Effector memory CD8-positive, alpha-beta T cell (primary cell): ENCODE measurements at regions not wholly inside any gene's neighbourhood (a gene's known extent, or its start where the extent isn't known, plus 50 kb on each side); places are given as distances from the start of the nearest gene placed in this dataset.

ENCODE experiments used
- ATAC-seq: fragments of 150-1000 bp; cut with Tn5 transposase; replicated peaks from 2 replicates; pipeline ENCODE4 v1.10.0; 2021; ENCODE audit warnings: mild to moderate bottlenecking, moderate library complexity
- DNase-seq, 3 experiments: peaks; one replicate each; pipeline ENCODE4 v3.0.0; 2021
- H3K27ac Mint-ChIP-seq, 2 donors: one replicate each; pipeline ENCODE4 v1.8.0; 2022; ENCODE audit warnings: mild to moderate bottlenecking in 2 of 2, mixed read lengths in 2 of 2, moderate library complexity in 2 of 2
- H3K27me3 Mint-ChIP-seq, 2 donors: one replicate each; pipeline ENCODE4 v1.8.0; 2022; ENCODE audit warnings: mixed read lengths in 2 of 2
- H3K36me3 Mint-ChIP-seq: one replicate; pipeline ENCODE4 v1.8.0; 2022; ENCODE audit warnings: mild to moderate bottlenecking, moderate library complexity, mixed read lengths; ENCODE audit not compliant: insufficient read depth
- H3K4me1 Mint-ChIP-seq, 2 donors: one replicate each; pipeline ENCODE4 v1.8.0; 2022; ENCODE audit warnings: low read depth in 2 of 2, mixed read lengths in 2 of 2
- H3K4me3 Mint-ChIP-seq, 2 donors: one replicate each; pipeline ENCODE4 v1.8.0; 2022; ENCODE audit warnings: mild to moderate bottlenecking in 2 of 2, mixed read lengths in 2 of 2, moderate library complexity in 2 of 2
- H3K9me3 Mint-ChIP-seq, 2 donors: one replicate each; pipeline ENCODE4 v1.8.0; 2022; ENCODE audit warnings: mixed read lengths in 2 of 2

DNA sequence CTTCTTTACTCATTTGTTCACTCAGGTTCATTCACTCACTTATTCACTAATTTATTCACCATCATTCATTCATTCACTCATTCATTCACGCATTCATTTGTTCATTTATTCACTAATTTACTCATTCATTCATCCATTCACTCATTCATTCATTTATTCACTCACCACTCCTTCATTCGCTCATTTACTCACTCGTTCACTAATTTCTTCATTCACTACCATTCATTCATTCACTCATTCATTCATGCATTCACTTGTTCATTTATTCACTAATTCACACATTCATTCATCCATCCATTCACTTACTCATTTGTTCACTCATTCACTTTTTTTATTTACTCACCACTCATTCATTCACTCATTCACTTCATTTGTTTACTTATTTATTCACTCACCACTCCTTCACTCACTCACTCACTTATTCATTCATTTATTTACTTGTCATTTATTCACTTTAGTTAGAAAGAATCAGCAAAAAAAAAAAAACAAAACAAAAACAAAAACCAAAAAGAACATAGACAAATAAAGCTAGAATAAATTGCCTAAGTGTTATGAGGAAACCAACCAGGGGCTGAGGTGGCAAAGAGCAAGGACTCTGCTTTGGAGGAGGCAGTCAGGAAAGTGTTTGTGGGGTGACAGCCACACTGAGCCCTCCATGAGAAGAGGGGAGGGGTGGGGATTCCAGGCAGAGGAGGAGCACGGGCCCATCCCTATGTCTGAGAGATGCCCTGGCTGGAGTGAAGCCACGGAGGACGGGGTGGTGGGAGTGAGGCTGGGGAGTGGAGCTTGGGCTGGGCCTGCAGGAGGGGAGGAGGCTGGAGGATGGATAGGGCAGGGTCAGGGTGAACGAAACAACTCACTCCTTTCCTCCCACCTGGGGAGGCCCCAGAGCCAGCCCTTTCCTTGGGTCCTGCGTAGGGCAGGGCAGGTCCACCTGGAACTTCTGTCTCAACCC, 129.2 kb upstream of the WNT4 start:
- DNase-seq (no peak), ATAC-seq (no peak)
- Mint-ChIP-seq H3K36me3 (no peaks in the 10 kb centered on the region), H3K9me3 (no peaks in the 10 kb centered on the region), H3K4me3 (no peak overlapping the region), H3K27ac (no peak overlapping the region), H3K27me3 (peaks cover 24 to 50% of the 10 kb centered on the region in 2 donors), H3K4me1 (no peaks in the 10 kb centered on the region)

DNA sequence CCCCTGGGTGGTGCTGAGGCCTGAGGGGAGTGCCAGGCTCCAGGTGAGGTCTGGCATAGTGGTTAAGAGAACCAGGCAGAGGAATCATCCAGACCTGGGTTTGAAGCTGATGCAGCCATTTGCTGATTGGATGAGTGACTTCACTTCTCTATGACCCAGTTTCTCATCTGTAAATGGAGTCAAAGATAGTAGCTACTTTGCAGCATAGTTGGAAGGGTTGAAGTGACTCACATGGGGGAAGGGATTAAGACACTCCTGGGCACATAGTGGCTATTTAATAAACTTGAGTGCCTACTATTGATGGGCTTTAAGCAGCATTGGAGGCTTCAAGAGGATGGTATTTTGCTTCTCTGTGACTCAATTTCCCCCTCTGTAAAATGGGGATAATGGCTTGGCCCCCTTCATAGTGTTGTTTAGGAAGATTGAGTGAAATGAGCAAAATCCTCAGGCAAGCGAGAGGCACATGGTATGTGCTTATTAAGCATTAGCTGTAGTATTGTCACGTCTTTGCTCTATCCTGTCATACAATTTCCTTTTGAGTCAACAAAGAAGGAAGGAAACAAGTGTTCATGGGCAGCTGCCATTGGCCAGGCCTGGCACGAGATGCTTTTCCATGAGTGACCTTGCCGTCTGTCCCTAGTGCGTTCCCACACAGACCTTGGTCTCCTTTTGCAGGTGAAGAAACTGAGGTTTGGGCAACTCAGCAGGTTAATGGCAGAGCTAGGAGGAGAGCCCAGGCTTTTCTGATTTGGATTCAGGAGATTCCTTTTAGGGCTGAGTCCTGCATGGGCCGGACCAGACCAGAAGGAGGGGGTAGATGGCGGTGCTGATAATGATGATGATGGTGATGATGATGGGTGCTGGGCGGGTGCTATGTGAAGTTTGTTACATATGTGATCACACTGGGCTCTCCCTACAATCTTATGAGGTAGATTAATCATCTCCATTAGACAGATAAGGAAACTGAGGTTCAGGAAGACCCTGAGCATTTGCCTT, 131.1 kb upstream of the WNT4 start:
- H3K27me3 Mint-ChIP-seq, result peaks cover 29 to 57% of the 10 kb centered on the region in 2 donors
- H3K4me3 Mint-ChIP-seq, result no peak overlapping the region
- no peak overlapping the region for H3K27ac Mint-ChIP-seq
- H3K4me1 Mint-ChIP-seq, result no peaks in the 10 kb centered on the region
- DNase-seq, result no peak
- ATAC-seq, result no peak
- H3K9me3 Mint-ChIP-seq, result no peaks in the 10 kb centered on the region
- no peaks in the 10 kb centered on the region for H3K36me3 Mint-ChIP-seq

DNA sequence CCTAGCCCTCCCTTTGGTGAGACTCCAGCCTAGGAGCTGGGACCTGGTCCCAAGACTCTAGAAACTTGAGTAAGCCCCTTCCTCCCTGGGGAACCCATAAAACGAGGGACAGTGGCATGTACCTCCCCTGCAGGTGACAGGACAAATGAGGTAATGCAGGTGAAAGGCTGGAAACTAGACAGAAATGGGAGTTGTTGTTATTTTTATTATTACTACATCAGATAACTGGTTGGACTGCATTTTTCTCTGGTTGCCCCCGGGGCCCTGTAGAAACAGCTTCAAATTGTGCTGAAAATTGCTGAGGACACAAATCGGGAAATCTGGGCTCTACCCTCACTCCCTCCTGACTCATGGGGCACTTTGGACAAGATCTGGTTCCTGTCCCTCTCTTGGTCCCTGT, 132.3 kb upstream of the WNT4 start:
- Mint-ChIP-seq H3K4me1 (no peaks in the 10 kb centered on the region), H3K27me3 (peaks cover 33 to 56% of the 10 kb centered on the region in 2 donors), H3K4me3 (no peak overlapping the region), H3K9me3 (no peaks in the 10 kb centered on the region), H3K36me3 (no peaks in the 10 kb centered on the region), H3K27ac (no peak overlapping the region)
- no peak for ATAC-seq
- no peak for DNase-seq

DNA sequence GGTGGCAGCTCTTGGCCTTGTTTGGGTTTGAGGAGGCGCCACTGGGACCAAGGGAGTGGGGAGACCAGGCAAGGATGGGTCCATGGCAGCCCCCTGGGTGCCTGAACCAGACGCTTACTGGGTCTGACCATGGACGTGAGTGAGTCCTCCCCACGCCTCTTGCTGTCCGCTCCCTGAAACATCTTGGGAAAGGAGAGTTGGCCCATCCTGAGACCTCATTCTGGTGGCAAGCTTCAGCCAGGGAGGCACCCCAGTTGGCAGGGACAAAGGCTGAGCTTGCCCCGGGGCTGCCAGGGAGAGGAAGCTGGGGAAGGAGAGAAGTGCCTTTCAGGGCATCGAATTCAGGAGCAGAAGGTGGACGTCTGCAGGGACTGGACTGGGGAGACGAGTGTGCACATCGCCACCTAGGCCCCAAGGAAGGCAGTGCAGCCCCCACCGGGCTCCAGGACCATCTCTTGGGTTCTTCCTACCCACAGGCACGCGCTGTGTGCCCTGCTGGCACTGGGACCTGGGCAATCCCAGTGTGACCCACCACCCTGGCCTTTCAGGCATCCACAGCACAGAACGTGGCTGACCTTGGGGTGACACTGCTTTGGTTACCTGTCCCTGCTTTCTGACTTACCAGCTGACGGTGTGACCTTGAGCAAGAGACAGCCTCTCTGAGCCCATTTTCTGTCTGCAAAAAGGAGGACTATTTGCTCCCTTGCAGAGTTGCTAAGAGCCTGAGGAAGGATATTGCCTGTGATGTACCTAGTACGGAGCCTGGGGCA, 132.9 kb upstream of the WNT4 start:
- Mint-ChIP-seq H3K27ac (no peak overlapping the region), H3K9me3 (no peaks in the 10 kb centered on the region), H3K4me1 (no peaks in the 10 kb centered on the region), H3K36me3 (no peaks in the 10 kb centered on the region), H3K4me3 (no peak overlapping the region), H3K27me3 (peaks cover 33 to 56% of the 10 kb centered on the region in 2 donors)
- DNase-seq, result peak; percentile 4 to 23 (median 8)
- peak; percentile 36 for ATAC-seq

DNA sequence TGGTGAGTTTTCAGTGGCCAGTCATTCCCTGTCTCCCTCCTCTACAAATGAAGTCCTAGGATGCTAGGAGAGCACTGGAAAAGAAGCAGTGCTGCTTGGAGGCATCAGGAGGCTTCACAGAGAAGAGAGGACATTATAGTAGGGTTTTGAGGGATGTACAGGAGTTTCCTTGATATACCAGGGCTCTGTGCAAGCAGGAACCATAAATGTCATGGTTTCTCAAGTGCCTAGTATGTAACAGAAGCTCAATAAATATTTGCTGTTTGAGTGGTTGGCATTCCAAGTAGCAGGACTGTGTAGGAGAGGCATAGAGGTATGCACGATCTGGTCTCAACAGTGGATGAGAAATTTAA, 133.5 kb upstream of the WNT4 start:
- H3K4me1 Mint-ChIP-seq, result no peaks in the 10 kb centered on the region
- no peak overlapping the region for H3K4me3 Mint-ChIP-seq
- no peak for DNase-seq
- peaks cover 35 to 61% of the 10 kb centered on the region in 2 donors for H3K27me3 Mint-ChIP-seq
- no peaks in the 10 kb centered on the region for H3K9me3 Mint-ChIP-seq
- H3K36me3 Mint-ChIP-seq, result no peaks in the 10 kb centered on the region
- ATAC-seq, result no peak
- no peak overlapping the region for H3K27ac Mint-ChIP-seq

DNA sequence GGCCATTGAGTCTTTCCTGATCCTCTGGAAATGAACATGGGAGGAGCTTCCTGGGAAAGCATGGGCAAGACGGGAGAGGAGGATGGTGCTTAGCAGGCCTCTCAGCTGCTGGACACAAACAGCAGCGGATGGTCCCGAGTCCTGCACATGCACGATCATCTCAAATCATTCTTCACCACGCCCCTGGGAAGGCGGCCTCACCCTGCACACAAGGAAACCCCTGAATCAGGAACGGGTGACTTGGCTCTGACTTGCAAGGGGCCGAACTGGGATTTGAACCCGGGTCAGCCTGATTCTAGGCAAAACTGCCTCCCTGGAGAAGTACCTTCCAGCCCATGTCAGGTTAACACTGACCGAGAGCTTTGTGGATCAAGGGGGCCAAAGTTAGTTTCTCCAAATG, 134.8 kb upstream of the WNT4 start:
- ATAC-seq (no peak), DNase-seq (no peak)
- no peak overlapping the region for H3K4me3 Mint-ChIP-seq
- H3K4me1 Mint-ChIP-seq, result no peaks in the 10 kb centered on the region
- no peak overlapping the region for H3K27ac Mint-ChIP-seq
- peaks cover 38 to 74% of the 10 kb centered on the region in 2 donors for H3K27me3 Mint-ChIP-seq
- H3K9me3 Mint-ChIP-seq, result no peaks in the 10 kb centered on the region
- no peaks in the 10 kb centered on the region for H3K36me3 Mint-ChIP-seq

DNA sequence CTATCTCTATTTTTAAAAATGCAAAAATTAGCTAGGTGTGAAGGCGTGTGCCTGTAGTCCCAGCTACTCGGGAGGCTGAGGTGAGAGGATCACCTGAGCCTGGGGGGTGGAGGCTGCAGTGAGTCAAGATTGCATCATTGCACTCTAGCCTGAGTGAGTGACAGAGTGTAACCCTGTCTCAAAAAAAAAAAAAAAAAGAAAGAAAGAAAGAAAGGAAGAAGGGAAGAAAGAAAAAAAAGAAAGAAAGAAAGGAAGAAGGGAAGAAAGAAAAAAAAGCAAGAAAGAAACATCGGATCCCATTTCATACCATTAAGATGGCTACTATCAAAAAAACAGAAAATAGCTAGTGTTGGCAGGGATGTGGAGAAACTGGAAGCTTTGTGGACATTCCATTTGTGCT, 136.8 kb upstream of the WNT4 start:
- ATAC-seq (no peak), DNase-seq (no peak)
- H3K4me1 Mint-ChIP-seq, result no peaks in the 10 kb centered on the region
- no peak overlapping the region for H3K27ac Mint-ChIP-seq
- no peaks in the 10 kb centered on the region for H3K36me3 Mint-ChIP-seq
- peaks cover 29 to 85% of the 10 kb centered on the region in 2 donors for H3K27me3 Mint-ChIP-seq
- H3K9me3 Mint-ChIP-seq, result no peaks in the 10 kb centered on the region
- H3K4me3 Mint-ChIP-seq, result no peak overlapping the region

DNA sequence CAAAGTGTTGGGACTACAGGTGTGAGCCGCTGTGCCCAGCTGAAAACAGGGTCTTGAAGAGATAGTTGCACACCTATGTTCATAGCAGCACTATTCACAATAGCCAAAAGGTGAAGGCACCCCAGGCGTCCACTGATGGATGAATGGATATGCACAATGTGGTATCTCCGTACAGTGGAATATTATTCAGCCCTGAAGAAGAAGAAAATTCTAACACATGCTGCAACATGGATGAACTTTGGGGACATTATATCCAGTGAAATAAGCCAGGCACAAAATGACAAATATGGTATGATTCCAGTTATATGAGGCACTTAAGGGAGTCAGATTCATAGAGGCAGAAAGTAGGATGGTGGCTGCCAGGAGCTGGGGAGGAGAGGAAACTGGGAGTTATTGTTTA, 137.6 kb upstream of the WNT4 start:
- Mint-ChIP-seq H3K9me3 (no peaks in the 10 kb centered on the region), H3K4me3 (no peak overlapping the region), H3K27me3 (peaks cover 29 to 86% of the 10 kb centered on the region in 2 donors), H3K36me3 (no peaks in the 10 kb centered on the region), H3K27ac (no peak overlapping the region), H3K4me1 (no peaks in the 10 kb centered on the region)
- ATAC-seq (no peak), DNase-seq (no peak)

DNA sequence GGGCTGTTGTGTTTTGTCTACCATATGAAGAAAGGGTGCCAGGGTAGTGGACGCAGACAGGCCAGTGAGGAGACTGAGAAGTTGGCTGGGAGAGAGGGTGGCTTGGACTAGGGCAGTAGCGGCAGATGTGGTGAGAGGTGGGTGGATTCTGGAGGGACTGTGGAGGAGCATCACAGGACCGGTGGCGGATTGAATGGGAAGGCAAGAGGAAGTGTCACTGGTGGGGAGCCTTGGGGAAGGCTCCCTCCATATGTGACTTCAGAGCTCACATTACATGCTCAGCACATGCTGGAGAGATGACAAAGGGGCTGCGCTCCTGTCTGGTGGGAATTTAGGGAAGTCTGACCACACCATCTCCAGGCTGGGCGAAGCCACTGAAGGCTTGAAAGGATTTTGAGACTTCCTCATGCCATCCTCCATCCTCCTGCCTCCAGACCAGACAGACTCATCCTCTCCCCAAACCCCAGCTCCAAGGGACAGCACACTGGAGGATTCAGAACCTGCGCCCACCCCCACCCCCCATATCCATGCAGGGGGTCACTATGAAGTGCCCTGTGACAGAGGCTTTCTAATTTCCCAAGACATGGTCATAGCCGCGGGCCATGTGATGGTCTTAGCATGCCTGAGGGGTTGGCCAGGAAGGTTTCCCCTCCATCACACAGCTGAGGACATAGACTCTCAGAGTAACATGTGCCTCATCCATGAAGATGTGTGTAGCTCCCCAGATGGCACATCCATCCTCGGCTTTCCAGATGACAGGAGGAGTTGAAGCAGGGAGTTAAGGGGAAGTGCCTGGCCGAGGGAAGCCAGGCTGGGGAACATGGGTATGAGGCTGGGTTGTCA, 138.8 kb upstream of the WNT4 start:
- Mint-ChIP-seq H3K27me3 (peaks cover 25 to 81% of the 10 kb centered on the region in 2 donors), H3K4me1 (no peaks in the 10 kb centered on the region), H3K36me3 (no peaks in the 10 kb centered on the region), H3K4me3 (no peak overlapping the region), H3K27ac (no peak overlapping the region), H3K9me3 (no peaks in the 10 kb centered on the region)
- DNase-seq, result no peak
- ATAC-seq, result no peak

DNA sequence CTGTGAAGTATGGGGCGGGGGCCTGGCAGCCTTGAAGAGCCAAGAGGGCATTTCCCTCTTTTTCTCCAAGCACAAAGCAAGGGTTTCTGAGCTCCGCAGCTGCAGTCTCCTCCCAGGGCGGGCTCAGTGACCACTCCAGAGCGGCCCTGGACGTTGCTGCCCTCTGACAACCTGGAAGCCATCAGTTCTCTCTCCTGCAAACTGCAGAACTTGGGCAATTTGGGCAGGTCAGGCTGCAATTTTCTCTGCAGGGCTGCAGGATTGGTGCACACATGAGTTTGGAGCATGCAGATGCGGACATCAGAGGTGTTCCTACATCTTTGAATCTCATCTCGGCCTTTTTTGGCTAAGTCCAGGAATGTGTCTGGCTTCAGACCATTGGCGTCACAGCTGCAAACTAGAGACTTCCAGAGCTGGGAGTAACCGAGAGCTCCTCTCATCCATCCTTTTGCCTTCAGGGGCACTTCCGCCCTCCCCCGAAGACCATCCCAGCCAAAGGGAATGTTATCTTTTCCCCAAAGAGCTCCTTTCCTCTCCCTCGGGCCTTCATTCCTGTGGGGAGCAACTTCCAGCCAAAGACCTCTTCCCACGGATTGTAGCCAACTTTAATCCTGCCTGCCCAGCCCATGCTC, 139.6 kb upstream of the WNT4 start:
- H3K9me3 Mint-ChIP-seq, result no peaks in the 10 kb centered on the region
- ATAC-seq, result no peak
- peaks cover 20 to 73% of the 10 kb centered on the region in 2 donors for H3K27me3 Mint-ChIP-seq
- H3K27ac Mint-ChIP-seq, result no peak overlapping the region
- DNase-seq, result no peak
- H3K4me1 Mint-ChIP-seq, result no peaks in the 10 kb centered on the region
- no peaks in the 10 kb centered on the region for H3K36me3 Mint-ChIP-seq
- H3K4me3 Mint-ChIP-seq, result no peak overlapping the region

DNA sequence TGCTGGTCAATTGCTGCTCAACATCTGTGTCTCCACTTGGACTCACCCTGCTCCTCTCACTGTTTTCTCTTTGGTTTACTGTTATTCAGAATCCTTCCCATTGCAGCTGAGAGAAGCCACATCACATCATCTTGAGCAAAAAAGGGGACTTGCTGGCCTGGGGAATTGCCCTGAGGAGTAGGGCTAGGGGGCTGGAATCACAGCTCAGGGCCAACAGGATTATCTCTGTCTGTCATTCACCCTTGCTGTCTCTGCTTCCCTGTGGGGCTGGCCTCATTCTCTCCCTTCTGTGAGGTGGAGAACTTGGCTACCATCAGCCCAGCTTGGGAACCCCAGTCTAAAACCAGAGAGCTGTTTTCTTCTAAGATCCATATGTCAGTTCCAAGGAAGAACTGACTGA, 140.7 kb upstream of the WNT4 start:
- Mint-ChIP-seq H3K27ac (no peak overlapping the region), H3K27me3 (peaks cover 12 to 64% of the 10 kb centered on the region in 2 donors), H3K4me3 (no peak overlapping the region), H3K36me3 (no peaks in the 10 kb centered on the region), H3K9me3 (no peaks in the 10 kb centered on the region), H3K4me1 (no peaks in the 10 kb centered on the region)
- ATAC-seq (no peak), DNase-seq (no peak)

DNA sequence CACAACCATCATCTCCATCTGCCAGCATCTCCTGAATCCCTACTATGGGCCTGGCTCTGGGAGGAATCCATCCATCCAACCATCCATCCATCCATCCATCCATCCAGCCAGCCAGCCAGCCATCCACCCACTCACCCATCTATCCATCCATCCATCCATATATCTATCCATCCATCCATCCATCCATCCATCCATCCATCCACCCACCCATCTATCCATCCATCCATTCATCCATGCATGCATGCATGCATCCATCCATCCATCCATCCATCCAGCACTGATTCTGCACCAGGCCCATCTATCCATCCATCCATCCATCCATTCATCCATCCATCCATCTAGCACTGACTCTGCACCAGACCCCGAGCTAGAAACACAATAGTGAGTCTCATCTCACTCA, 141.3 kb upstream of the WNT4 start:
- Mint-ChIP-seq H3K9me3 (no peaks in the 10 kb centered on the region), H3K36me3 (no peaks in the 10 kb centered on the region), H3K4me1 (no peaks in the 10 kb centered on the region), H3K4me3 (no peak overlapping the region), H3K27ac (no peak overlapping the region), H3K27me3 (peaks cover 7 to 58% of the 10 kb centered on the region in 2 donors)
- DNase-seq, result no peak
- ATAC-seq, result no peak
